Activated CD8-positive, alpha-beta memory T cell treated with anti-CD3 and anti-CD28 coated beads for 4 hours (primary cell): ENCODE measurements at regions not wholly inside any gene's neighbourhood (a gene's known extent, or its start where the extent isn't known, plus 50 kb on each side); places are given as distances from the start of the nearest gene placed in this dataset.

Source experiments
- DNase-seq, 2 donors: peaks; one replicate each; pipeline ENCODE4 v3.0.0-alpha.2; 2020; ENCODE audit warnings: low read depth in 2 of 2

DNA sequence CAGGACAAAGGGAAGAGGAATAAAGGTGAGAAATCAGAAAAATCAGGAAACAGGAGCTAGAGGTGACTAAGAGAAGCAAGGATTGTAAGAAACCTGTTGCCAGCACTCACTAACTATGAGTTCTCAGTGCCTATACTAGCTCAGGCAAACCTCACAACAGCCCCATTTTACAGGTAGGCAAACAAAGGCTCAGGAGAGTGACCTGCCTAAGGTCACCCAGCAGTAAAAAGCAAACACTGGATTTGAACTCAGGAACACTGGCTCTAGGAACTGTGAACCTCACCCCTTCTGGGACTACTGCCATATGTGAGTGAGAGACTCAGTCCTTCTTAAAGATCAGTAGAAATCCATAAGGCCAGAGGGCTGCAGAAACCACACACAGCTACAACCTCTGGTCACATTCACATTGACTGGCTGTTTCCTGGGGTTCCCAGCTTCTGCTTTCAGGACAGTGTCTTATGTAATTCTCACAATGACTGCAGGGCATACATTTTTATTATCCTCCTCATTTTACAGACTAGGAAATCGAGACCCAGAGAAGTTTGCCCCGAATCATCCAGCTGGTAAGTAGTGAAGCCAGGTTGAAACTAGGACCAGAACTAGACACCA lies 80.7 kb upstream of the MAFB start:
- DNase-seq, result no peak

DNA sequence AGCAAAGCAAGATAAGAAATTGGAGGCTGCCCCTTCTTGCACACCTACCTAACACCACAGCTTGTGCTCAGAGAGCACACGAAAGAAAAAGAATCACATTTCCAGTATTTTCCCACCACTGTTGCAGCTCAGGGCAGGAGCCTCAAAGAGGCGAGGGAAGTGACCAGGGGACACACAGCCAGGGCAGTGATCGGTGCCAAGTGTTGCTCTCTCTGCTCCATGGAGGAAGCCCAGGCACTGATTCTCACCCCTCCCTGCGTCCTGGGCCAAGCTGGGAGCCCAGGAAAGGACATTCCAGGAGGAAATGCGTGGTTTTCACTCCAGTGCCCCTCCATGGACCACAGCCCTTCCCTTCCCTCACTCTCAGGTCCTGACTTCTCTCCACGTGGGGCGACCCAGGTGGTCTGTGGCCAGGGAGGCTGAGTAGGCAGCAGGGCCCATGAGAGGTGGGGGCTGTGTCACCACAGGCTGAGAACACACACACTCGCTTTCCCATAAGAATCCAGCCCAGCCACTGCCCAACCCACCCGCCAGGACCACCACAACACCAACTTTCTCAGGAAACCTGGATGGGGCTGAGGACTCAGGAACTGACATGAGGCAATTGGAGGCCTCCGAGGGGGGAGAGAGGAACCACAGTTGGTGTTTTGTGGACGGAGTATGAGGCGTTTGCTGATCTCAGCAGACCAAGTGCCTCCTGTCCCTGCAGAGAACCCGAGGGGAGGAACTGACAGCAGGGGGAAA lies 81.7 kb upstream of the MAFB start:
- DNase-seq, result no peak

DNA sequence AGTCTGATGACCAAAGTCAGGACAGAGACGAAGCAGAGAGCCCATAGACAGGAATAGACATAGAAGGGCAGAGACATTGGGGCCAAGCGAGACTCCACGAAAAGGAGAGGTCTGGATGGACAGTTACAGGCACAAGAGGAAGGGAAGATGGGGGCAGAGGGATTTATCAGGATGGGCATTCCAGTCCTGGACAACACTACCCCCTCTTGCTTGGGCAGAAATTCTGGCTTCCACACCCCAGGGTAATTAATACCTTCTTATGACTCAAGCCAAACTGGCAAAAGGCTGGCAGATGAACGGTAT lies 82.2 kb upstream of the MAFB start:
- no peak for DNase-seq

DNA sequence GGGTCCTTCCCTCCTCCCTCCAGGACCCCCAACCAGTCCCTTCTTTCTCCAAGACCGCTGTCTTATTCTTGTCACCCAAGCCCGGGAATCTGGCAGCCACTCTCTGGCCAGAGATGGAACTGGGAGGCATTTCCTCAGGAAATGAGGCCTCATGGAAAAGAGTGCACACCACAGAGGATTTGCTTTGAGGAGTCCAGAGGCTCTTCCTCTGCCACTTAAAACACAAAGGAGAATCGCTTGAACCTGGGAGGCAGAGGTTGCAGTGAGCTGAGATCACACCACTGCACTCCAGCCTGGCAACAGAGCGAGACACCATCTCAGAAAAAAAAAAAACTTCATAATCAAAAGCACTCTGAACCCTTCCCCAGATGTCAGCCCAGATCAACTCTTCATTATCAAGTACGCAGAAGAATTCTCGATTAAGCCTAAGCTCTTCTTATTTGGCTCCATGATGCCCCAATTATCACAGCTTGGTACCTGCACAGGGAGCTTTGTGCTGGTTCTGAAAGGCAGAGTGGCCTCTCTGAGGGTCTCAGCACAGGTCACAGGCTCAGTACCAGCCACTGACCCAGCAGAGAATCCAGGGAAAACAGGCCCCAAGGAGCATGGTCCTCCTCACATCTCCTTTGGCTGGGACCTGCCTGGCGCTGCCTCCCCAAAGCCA lies 82.9 kb upstream of the MAFB start:
- no peak for DNase-seq

DNA sequence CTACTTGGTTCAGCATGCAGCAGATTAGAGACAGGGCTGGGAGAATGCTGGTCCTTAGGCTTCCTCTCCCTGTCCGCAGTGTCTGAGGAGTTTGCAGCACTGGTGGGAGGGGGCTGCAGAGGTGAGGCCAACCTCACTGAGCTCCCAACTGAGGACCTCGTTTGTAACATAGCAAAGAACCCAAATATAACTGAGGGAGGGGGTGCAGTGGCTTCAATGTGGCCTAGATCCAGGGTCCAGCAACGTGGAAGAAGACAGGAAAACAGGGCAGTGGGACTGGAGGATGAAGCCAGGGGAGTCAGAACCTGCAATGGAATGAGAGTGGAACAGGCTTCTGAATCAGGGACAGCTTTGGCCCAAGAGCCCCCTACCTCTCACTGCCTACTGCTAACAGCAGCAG lies 84.3 kb upstream of the MAFB start:
- no peak for DNase-seq

DNA sequence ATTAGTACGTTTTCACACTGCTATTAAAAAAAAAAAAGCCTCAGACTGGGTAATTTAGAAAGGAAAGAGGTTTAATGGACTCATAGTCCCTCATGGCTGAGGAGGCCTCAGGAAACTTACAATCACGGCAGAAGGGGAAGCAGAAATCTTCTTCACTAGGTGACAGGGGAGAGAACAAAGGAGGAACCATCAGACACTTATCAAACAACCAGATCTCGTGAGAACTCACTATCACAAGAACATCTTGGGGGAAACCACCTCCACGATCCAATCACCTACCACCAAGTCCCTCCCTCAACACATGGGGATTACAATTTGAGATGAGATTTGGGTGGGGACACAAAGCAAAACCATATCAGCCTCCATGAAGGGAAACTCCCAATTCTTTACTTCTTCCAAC lies 85.2 kb upstream of the MAFB start:
- DNase-seq, result no peak

DNA sequence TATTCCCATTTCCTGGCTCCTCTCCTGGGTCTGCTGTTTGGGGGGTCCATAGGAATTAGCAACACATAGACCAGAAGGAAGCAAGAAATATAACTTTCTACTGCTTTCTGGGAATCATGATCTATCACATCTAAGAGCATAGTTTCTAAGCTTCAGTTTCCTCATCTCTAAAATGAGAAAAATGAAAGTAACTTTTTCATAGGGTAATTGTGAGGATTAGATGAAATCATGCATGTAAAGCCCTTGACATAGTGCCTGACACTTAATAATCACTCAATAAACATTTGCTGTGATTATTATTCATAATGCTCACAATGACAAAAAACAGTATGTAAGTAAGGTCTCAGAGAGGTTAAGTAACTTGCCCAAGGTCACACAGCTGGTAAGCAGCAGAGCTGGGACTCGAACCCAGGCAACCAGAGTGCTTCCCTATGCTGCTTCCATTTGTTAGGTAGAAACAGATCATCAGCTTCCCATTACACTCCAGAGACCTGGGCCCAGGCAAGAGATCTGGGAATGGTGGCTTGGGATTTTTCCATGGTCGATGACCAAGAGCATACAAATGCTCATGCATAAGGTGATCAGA lies 86.6 kb upstream of the MAFB start:
- no peak for DNase-seq

DNA sequence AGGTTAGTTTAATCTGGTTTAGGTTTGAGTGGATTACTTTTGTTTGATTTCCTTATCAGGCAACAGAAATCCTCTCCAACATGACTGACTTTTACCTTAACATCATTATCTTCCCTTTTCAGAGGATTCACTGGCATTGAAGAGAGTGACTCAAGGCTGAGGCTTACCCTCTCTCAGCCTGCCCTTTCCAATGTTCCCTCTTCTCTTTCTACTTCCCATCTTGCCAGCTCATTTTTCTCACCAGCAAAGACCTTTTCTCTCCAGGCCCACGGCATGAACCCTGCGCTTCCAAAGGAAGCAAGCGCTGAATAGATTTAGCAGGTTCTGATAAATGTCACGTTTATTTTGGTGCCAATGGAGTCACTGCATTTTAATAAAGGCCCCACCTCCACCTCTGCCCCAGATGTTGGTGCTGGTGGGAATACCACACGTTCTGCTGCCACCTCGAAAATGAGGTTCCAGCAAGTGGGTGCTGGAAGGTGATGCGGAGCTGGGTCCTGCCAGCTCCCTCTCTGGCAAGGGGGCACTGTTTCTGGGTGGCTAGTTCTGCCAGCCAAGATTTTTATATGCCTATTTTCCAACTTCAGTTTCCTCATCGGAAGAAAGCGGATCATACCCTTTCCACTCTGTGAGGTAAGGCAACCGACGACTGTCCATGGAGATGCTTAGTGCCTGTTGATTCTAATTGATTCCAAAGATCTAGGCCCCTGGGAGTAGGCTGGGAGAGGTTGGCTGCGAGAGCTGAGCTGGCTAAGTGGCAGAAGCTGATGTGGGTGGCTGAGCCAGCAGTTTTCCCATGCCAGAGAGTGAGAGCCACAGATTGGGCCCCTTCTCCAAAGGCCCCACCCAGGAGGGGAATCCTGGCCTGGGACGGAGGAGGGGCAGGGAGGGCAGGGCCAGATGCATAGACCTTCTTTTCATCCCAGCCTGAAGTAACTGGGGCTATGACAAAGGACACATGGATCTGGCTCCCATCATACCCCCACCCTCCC lies 87.7 kb upstream of the MAFB start:
- DNase-seq, result no peak

DNA sequence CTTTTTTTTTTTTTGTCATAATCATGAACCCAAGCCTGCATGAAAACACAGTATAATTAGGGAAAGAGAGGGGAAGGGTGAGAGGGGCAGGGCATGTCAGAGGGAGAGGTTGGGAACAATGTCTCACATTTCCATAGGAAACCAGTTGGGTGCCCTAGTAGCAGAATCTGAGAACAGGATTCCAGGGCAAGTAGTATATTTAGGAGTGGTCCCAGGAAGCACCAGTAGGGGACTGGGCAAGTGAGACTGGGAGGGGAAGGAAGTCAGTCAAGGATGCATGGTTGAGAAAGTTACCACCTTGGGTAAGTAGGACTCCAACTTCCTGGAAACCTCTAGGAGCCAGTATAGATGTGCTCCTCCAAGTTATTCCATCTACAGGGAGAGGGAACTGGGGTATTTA lies 88.6 kb upstream of the MAFB start:
- no peak for DNase-seq

DNA sequence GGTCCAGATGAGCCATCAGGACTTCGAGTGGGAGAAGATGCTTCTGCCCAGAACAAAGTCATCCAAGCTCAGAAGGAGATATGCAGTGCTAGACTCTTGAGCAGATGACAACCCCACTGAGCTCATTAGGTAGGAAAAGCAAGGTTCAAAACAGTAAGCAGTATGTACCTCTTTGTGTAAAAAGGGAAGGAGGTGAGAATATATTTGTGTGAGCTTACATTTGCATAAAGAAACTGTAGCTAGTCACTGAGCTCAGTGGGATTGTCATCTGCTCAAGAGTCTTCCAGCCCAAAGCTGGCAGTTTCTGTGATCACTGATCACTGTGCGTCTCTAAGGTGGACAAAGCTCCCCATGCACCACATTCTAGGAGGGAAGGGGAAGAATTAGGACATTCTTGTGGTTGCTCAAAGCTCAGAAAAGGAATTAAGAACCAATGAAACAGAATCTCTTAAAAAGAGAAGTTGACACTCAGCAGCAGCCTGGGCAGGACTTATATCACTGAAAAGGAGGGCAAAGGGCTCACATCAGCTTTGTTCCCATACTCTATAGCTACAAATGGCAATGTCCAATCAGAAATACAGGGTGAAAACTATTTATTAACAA lies 90.0 kb upstream of the MAFB start:
- no peak for DNase-seq

DNA sequence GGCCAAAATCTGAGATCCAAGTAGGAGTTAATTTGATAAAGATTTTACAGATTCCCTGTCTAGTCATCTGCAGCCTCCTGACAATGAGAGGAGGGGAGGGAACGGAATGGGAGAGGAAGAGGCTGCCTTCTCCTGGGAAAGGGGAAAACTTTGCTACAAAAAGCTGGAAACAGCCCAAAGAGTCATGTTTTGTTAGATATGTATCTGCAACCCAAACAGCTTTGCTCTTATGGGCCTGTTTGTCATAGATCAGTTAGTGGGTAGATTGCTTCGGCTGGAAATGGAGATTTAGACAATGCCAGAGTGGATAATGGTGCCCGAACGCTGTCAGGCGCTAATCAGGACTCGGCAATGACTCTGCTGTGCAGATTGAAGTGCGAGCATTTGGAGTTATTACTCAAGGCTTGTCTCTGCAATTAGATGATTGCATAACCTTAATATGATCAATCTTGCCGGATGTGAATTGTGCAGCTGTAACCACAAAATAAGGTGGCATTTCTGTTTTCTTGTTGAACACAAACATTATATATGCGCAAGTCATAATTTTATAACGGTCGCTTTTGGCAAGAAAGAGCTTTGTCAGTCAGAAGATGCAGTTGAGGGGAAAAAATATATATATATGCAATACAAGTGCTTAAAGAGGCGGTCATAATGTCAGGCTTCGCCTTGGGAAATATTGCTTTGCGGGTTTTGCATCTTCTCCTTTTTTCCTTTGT lies 92.4 kb upstream of the MAFB start:
- no peak for DNase-seq

DNA sequence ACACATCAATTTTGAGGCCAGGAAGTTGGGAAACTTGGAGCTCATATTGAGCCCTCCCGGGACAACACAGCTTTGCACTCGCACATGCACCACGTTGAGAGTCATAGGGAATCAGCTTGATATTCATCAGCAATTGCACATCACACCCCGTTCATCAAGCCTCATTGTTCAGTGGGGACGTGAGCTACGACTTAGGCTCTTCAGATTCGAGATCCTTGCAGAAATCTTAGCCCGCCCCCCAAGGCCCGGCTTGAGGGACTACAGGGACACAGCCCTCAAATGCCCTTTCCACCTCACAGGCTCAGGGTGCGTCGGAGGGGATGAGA lies 93.0 kb upstream of the MAFB start:
- DNase-seq, result no peak

DNA sequence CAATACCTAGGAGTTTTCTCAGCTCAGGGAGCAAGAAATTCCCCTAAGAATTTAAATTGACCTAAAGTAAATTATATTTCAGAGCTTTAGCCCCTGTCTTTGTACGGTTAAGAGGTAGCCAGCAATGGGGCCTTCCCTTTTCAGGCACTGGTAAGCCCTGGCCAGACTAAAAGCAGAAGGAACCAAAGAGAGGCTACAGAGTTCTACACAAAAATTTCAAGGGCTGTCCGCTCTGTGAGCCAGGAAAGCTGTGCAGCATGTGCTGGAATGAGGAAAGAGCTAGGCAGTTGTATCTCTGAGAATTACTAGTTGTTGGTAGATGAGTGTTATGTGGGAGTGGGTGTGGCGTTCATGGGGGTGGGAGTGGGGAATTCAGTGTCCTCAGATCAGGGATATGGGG lies 96.3 kb upstream of the MAFB start:
- no peak for DNase-seq

DNA sequence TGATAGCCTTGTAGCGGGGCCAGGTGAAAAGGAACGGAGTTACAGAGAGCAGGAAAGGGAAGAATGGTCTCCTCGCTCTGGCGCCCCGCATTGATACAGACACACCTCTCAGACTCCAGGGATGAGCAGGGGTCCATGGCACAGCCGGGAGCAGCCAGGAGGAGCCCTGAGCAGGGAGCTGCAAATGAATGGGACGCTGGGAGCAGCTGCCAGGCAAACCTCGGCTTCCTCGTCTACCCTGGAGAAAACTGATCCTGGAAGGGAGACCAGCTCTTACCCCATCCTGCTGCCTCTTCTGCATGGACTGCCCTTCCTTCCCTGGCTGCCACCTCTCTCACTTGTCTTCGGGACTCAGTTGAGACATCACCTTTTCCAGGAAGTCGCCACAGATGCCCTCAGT lies 97.3 kb upstream of the MAFB start:
- no peak for DNase-seq

DNA sequence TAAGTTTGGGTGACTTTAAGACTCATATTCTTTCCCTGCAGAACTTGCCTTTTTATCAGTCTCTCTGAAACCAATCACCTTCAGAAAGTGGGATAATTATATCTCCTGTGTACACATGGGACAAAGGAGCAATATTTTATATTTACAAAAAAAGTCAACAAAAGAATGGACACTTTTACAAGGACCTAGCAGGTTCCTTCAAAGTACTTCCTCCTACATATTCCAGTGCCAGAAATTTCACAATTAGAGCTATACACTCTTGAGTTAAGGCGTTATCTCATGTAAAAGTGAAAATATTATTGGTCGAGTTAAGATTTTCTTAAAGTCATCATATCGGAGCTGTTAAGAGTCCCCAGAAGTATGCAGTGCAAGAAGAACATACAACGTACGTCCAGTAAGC lies 98.9 kb upstream of the MAFB start:
- DNase-seq, result no peak

DNA sequence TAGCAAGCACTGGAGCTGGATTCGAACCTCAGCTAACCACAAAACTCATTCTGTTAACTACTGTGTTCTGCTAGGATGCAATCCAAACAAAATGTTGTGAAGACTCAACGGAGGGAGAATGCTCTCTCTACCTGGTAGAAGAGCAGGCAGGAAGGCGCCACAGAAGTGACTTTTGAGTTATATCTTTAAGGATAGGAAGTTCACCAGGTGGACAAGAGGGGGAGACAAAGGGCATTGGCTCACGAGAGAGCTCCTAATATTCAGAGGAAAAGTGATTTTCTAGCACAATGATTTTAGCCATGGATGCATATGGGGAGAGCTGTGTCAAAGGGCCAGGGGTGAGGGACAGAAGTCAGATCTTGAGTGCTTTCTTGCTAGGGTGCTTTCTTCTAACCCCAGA lies 108.4 kb upstream of the MAFB start:
- DNase-seq, result no peak

DNA sequence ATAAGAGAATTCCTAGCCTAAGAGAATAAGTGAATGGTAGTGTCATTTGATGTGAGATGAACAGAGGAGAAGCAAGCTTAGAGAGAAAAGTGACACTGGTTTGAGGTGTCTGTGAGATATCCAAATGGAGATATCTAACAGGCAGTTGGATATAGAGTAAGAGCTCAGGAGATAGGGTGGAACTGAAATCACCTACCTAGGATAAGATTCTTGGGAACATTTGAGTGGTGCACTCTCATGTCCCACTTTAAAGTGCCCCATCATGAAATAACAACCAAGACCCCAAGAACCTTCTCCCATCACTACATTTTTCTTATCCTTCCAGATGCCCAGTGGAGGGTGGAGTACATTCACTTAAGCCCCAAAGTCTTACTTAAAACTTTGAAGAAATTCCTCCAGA lies 109.0 kb upstream of the MAFB start:
- DNase-seq, result no peak

DNA sequence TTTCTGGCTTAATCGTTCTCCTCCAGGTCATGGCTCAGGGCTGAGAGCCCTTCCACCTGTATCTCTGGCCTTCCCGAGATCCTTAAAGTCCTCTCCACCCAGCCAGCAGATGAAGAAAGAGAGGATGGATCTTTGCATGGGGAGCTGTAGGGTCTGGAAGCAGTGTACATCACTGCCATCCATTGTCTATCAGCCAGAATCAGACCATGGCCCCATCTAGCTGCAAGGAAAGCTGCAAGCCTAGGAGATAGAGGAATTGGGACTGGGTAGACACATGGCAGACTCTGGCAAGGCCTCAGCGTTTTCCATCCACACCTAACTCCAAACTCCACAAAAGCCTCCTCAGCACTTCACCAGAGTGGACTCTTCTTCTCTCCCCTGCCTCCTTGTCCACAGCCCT lies 113.8 kb upstream of the MAFB start:
- no peak for DNase-seq

DNA sequence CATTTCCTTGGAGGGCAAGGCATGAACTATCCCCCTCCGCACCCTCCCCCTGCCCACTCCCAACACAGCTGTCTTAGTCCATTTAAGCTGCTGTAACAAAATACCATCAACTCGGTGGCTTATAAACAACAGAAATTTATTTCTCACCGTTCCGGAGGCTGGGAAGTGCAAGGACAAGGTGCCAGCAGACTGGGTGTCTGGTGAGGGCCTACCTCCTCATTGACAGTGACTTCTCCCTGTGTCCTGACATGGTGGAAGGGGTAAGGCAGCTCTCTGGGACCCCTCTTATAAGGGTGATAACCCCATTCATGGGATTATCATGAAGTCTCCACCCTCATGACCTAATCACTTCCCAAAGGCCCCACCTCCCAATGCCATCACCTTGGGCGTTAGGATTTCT lies 114.3 kb upstream of the MAFB start:
- no peak for DNase-seq

DNA sequence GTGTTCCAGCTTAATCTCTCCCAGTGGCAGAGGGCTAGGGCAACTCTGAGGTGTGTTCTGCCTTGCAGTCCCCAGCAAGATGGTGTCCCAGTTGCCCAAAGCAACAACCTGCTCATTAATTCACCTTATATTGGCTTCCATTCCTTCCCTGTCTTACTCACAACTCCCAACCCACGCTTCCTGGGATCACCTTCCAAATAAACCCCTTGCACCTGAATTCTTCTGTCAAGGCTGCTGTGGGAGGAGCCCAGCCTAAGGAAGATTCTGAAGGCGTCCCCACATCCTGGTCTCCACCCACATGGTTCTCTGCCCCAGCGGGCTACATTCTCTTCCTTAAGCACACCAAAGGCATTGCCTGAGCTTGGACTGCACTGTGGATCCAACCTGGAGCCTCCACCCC lies 116.6 kb upstream of the MAFB start:
- no peak for DNase-seq
